CD4-positive, alpha-beta T cell treated with Interleukin-12 subunit alpha and Interleukin-12 subunit beta, for 1 hour (primary cell): ENCODE measurements at regions not wholly inside any gene's neighbourhood (a gene's known extent, or its start where the extent isn't known, plus 50 kb on each side); places are given as distances from the start of the nearest gene placed in this dataset.
"Not testable (repeated sequence)": the region's sequence is repeated elsewhere in the genome, so short reads cannot be mapped to it uniquely, and the experiment has no call there.

Source experiments
- DNase-seq: peaks from one replicate; pipeline ENCODE4 v3.0.0-alpha.2; 2020

DNA sequence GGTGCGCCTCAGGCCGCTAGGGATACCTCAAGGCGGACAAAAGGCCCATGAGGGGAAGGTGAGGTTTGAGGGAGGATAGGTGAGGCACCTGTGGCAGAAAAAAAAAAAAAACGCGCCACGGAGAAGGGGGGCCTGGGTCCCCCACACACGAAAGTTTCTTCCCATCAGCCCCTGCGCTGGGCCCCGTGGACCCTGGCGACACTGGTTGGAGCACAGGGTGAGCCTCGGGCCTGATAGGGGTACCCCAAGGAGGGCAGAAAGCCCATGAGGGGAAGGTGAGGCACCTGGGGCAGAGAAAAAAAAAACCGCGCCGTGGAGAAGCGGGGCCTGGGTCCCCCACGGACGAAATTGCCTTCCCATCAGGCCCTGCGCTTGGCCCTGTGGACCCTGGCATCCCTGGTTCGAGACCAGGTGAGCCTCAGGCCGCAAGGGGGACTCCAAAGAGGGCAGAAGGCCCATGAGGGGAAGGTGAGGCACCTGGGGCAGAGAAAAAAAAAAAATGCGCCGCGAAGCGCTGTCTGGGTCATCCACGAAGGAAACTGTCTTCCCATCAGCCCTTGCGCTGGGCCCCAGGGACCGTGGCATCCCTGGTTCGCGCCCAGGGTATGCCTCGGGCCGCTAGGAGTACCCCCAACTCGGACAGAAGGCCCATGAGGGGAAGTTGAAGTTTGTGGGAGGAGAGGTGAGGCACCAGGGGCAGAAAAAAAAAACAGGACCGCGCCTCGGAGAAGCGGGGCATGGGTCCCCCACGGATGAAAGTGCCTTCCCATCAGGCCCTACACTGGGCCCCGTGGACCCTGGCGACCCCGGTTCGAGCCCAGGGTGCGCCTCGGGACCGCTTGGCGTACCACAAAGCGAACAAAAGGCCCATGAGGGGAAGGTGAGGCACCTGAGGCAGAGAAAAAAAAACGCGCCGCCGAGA lies 226.2 kb downstream of the CCDC74A start:
- DNase-seq: no peak

DNA sequence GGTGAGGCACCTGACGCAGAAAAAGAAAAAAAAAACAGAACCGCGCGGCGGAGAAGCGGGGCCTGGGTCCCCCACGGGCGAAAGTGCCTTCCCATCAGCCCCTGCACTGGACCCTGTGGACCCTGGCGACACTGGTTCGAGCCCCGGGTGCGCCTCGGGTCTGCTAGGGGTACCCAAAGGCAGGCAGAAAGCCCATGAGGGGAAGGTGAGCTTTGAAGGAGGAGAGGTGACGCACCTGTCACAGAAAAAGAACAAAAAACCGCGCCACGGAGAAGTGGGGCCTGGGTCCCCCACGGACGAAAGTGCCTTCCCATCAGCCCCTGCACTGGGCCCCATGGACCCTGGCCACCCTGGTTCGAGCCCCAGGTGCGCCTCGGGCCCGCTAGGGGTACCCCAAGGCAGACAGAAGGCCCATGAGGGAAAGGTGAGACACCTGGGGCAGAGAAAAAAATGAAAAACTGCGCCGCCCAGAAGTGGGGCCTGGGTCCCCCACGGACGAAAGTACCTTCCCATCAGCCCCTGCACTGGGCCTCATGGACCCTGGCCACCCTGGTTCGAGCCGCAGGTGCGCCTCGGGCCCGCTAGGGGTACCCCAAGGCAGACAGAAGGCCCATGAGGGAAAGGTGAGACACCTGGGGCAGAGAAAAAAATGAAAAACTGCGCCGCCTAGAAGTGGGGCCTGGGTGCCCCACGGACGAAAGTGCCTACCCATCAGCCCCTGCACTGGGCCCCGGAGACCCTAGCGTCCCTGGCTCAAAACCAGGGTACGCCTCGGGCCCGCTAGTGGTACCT lies 227.4 kb downstream of the CCDC74A start:
- no peak for DNase-seq

GRCh38 chr2:131756141-131756907 lies 228.6 kb downstream of the CCDC74A start:
- no peak for DNase-seq

DNA sequence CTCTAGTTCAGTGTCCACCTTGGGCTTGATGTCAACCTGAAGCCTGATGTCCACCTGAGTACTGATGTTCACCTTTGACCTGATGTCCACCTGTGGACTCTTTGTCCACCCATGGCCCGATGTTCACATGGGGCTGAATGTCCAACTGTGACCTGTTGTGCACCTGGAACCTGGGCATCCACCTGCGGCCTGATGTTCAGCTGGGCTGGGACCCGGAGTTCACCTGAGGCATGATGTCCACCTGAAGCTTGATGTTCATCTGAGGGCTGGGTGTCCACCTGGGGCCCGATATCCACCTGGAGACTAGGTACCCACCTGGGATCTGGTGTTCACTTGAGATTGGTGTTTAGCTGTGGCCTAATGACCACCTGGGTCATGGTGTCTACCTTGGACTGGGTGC lies 231.3 kb downstream of the CCDC74A start:
- not testable (repeated sequence) for DNase-seq

GRCh38 chr2:131774955-131775555 lies 247.4 kb downstream of the CCDC74A start:
- not testable (repeated sequence) for DNase-seq

- not testable (repeated sequence) for DNase-seq
These were observed 248.3 kb downstream of the CCDC74A start for GRCh38 chr2:131775903-131776506.

- not testable (repeated sequence) for DNase-seq
These were observed 252.8 kb downstream of the CCDC74A start for GRCh38 chr2:131780446-131780845.

GRCh38 chr2:131801210-131801744 lies 273.6 kb downstream of the CCDC74A start:
- no peak for DNase-seq

- peak; percentile 77 for DNase-seq
These were observed 274.2 kb downstream of the CCDC74A start for GRCh38 chr2:131801745-131802350.

DNA sequence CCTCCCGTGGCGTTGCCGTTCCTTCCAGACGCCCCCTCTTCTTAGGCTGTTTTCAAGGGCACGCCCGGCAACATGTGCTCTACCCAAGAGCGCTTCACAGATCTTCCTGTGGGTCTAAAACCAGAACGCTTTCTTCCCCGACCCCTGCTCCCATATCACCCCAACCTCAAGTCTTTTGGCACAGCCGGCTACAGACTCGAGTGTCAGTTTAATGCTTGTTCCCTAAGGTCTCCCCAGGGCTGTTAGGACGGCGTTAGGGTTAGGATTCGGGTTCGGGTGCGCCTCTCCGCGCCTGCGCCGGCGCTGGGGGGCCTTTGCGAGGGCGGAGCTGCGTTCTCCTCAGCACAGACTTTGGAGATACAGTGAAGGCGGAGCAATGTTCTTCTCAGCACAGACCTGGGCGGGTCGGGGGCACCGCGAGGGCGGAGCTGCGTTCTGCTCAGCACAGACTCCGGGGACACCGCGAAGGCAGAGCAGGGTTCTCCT lies 274.7 kb downstream of the CCDC74A start:
- DNase-seq: peak; percentile 36

GRCh38 chr2:131803237-131803636 lies 275.5 kb downstream of the CCDC74A start:
- DNase-seq: not testable (repeated sequence)

GRCh38 chr2:131812605-131813004 lies 284.9 kb downstream of the CCDC74A start:
- DNase-seq: not testable (repeated sequence)

DNA sequence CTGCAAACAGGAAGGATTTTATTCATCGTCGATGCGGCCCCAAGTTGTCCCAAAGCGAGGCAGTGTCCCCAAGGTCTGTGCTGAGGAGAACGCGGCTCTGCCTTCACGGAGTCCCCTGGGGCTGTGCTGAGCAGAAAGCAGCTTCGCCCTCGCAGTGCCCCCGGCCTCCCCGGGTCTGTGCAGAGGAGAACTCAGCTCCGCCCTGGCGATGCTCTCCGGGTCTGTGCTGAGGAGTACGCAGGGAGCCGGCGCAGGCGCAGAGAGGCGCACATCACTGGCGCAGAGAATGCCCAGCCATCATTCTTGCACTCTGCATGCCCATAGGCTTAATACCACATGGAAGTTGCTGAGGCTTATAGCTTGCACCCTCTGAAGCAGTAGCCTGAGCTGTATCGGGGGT lies 285.7 kb downstream of the CCDC74A start:
- DNase-seq: not testable (repeated sequence)

DNA sequence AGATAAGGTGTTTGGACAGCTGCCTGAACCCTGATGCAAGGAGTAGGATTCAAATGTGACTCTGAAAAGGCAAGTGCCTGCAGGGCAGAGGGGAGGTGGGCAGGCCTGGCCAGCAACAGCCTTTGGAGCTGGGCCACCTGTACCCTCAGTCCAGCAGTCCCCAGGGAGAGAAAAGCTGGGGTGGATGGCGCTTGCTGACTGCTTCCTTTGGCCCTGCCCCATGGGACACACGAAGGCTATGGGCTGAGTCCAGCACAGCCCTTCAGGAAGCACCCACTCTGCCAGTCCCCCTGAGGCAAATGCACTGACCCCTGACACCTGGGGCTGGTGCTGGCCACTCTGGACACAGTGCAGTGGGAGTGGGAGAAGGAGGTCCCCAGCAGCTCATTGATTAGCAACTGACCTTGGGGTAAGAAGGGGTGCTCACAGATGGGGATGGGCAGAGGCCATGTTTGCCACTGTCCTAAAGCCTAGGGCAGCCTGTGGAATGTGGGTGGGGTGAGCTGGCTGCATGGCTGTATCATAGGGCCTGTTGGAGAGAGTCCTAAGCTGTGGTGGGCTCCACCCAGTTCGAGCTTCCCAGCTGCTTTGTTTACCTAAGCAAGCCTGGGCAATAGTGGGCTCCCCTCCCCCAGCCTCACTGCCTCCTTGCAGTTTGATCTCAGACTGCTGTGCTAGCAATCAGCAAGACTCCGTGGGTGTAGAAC lies 290.7 kb downstream of the CCDC74A start:
- not testable (repeated sequence) for DNase-seq

GRCh38 chr2:131822237-131822721 lies 294.6 kb downstream of the CCDC74A start:
- DNase-seq: not testable (repeated sequence)

- DNase-seq: not testable (repeated sequence)
These were observed 295.4 kb downstream of the CCDC74A start for GRCh38 chr2:131823058-131823457.

DNA sequence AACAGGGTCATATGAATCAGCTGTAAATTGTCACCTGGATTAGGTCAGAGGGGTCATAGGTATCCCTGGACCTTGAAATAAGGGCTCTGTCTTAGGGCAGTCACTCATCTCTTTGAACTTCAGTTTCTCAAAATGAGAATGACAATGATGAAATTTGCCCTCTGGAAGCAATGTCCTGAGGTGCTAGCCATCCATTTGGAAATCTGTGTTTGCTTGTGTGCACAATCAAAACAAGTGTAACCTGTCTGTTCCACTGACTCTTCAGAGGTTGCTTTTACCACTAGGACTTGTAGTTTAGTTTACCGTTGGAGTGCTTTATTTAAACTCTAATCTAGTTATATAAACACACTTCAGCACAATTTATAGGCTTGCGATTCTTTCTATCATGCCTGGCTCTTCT lies 297.3 kb downstream of the CCDC74A start:
- DNase-seq: not testable (repeated sequence)

DNA sequence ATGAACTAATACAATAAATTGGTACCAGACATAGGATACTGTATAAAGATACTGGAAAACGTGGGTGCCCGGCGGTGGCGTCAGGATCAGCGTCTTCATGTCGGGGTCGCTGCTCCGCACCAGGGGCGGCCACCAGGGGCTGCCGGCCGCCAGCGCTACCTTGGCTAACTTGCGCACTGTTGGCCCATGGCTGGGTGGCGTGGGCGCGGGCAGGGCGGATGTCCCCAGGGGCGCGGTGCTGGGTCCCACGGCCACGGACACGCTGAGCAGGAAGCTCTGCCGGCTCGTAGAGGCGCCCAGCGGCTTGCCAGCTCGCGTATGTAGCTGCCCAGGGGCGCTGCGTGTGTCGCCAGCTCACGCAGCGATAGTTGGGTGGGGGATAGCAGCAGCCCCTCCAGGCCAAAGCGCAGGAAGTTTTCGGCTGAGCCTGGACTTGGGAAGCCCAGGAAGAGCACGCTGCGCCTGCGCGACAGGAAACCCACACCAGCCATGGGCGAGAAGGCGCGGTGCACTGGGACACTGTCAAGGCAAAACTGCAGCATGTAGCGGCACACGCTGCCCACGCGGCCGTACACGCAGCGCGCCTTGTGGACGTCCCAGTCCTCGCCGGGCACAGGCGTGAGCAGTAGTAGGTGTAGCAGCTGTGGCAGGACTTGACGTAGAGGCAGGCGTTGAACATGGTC lies 299.9 kb downstream of the CCDC74A start:
- DNase-seq: no peak

DNA sequence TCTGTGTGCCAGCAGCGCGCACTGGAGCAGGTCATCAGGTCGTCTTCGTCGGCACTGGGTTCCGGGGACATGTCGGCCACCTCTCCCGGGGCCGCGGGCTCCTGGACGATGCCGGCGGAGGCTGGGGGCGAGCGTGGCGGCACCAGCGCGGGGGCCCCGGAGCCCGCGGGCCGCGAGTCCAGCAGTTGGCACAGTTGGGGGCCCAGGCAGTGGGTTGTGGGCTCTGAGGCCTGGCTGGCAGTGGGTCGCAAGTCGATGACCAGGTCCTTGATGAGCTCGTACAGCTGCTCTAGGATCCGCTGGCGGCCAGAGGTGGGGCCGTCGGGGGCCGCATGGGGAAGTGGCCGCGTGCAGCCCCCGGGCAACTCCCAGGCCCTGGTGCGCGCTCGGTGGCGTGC lies 300.5 kb downstream of the CCDC74A start:
- no peak for DNase-seq
